Left renal pelvis (tissue), 4 donors: ENCODE measurements at regions not wholly inside any gene's neighbourhood (a gene's known extent, or its start where the extent isn't known, plus 50 kb on each side); places are given as distances from the start of the nearest gene placed in this dataset.
"Not testable (repeated sequence)": the region's sequence is repeated elsewhere in the genome, so short reads cannot be mapped to it uniquely, and the experiment has no call there.

ENCODE experiments used
- DNase-seq, 4 donors: peaks; one replicate each; pipeline ENCODE4 v3.0.0-alpha.2; 2013; ENCODE audit warnings: low read depth in 4 of 4, low spot score in 3 of 4

DNA sequence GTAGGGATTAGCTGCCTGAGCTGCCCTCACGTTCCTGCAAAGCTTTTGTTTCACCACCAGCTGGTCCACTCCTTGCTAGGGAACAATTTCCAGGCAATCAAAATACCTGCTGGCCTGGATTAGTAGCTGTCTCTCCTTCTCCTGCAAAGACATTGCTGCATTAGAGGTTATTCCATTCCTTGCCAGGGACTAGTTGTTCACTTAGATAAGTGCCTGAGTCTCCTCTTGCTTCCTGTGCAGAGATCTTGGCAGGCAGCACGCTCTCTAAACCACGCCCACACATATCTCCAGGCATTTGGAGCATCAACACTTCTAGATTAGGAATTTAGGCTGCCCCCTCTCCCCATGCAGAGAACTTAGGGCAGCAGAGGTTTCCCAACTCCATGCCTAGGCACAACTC, 150.4 kb upstream of the SMIM30 start:
- DNase-seq = no peak

DNA sequence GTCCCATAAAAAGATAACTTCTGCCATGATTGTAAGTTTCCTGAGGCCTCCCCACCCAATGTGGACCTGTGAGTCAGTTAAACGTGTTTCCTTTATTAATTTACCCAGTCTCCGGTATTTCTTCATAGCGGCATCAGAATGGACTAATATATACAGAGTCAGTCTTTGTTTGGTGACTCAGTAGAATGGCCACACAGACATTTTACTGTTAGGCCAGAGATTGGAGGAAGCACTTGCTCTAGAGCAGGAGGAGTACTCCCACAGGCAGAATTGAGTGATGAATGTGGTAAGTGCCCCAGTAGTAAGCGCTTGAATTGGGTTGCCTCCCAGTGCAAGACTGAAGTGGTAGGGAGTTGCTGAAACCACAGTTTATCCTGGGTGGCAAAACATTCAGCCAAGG, 149.5 kb upstream of the SMIM30 start:
- no peak for DNase-seq

DNA sequence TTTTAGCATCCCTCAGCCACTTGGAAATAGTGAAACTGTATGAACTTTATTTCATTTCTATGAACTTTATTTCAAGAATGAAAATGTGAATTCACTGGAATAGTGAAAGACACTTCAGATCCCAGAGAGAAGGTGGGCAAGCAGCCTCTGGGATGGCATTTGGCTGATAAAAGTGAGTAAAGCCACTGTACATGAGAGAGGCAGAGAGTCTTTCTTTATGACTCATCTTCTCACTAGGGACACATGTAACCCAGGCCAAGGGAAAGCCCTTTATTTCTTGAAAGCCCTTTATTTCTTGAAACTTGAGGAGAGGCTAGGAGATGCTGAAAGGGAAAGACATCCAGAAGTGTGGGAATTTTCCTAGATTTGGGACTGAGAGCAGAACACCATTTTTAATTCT, 148.9 kb upstream of the SMIM30 start:
- DNase-seq = no peak

DNA sequence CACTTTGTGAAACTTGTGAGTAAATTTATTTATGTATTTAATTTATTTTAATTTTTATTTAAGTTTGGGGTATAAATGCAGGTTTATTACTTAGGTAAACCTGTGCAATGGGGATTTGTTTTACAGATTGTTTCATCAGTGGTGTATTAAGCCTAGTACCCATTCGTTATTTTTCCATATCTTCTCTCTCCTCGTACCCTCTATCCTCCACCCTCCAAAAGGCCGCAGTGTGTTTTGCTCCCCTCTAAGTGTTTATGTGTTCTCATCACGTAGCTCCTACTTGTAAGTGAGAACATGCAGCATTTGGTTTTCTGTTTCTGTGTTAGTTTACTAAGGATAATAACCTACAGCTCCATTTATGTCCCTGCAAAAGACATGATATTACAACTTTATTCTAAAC, 145.4 kb upstream of the SMIM30 start:
- no peak for DNase-seq

- DNase-seq = not testable (repeated sequence)
These were observed 144.9 kb upstream of the SMIM30 start for GRCh38 chr7:113263215-113263742.

- DNase-seq = no peak
These were observed 138.7 kb upstream of the SMIM30 start for GRCh38 chr7:113256883-113257531.

- DNase-seq = no peak
These were observed 128.8 kb upstream of the SMIM30 start for GRCh38 chr7:113247198-113247597.

DNA sequence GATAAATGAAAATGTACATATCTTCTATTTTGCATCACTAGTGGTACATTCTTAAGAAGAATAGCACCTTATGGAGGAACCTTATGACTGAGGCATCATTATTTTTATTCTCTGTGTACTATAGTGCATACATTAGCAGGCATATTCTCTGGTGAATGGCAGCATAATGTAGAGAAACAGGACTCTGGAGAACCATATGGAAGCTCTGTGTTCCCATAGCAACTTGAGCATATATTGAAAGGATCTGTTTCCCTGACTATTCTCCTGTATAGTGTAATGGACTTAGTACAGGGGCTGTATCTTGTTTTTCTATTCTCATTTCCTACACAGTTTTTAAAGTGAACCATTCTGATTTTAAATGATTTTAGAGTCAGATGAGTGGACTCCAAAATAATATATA, 128.4 kb upstream of the SMIM30 start:
- DNase-seq = no peak

- DNase-seq = no peak
These were observed 114.5 kb upstream of the SMIM30 start for GRCh38 chr7:113232885-113233284.

DNA sequence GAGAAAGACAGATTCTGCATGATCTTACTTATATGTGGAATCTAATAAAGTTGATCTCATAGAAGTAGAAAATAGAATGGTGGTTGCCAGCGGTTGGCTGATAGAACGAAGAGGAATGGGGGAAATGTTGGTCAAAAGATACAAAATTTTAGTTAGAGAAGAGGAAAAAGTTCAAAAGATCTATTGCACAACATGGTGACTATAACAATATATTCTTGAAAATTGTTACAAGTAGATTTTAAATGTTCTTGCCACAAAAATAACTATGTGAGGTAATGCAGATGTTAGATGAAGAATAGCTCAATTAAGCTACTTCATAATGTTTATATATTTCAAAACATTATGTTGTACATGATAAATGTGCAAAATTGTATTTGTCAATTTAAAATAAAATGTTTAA, 112.3 kb upstream of the SMIM30 start:
- DNase-seq = no peak

GRCh38 chr7:113217314-113217713, 99.0 kb upstream of the SMIM30 start:
- DNase-seq = no peak

DNA sequence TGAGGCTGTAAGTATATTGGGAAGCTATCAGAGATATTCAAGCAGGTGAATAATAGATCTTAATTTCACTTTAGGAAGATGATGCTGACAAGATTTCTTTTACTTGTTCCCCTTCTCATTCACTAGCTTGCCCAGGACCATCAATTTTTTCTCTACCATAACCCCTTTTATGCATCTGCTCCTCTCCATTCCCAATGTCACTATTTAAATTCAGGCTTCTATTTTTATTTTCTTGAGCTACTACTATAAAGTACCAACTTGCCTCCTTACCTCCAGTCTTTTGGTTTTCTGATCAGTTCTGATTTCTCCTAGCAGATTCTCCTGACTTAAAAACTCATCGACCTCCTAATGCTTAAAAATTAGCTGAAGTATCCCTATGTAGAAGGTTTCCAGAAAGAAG, 97.7 kb upstream of the SMIM30 start:
- no peak for DNase-seq

DNA sequence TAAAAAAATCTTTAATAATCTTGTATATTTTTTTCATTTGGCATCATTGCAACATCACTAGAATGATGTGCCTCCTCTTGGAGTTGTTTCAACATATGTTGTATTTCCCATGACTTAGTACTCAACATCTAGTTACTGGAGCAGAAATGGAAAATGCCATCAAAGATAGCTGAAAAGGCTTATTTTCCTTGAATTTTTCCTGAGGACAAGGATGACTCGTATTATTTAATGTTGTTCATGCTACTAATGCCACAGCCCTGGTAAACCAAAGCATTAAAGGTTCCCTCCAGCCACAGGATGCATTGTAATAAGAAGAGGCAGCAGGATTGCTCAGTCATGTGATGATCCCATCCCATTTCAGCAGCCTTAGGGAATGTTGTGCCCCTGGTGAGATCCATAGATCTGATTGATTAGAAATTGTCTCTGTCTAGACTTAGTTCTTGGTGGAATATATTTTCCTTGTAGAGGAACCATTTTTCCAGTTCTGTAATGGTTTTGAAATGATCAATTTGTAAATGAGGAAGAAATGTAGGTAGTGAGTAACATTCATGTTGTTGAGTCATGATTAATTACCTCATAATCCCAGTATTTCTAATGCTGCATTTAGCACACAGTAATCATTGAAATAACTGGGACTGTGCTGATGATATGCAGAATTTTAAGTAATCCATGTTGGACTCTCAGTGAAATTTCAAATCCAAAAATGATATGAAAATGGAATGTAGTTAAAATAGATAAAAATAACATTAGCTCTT, 91.3 kb upstream of the SMIM30 start:
- DNase-seq = no peak

- no peak for DNase-seq
These were observed 89.6 kb upstream of the SMIM30 start for GRCh38 chr7:113207931-113208330.

DNA sequence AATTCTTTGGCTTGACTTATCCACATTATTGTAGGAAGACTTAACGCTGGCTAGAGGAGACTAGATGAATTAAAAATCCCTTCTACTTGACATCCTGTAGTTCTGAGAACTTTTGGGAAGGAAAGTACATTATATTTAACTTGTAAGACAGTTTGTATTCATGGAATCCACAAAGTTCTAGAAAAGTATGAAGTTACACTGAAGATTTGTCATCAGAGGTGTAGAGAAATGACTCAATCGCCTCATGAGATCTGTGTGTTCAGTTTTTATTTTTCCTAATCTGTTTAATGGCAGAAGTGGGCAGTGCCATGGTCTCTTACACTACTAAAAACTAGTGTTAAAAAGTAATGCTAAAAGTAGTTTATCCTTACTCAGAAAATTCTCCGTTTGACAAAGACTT, 89.1 kb upstream of the SMIM30 start:
- DNase-seq = no peak

DNA sequence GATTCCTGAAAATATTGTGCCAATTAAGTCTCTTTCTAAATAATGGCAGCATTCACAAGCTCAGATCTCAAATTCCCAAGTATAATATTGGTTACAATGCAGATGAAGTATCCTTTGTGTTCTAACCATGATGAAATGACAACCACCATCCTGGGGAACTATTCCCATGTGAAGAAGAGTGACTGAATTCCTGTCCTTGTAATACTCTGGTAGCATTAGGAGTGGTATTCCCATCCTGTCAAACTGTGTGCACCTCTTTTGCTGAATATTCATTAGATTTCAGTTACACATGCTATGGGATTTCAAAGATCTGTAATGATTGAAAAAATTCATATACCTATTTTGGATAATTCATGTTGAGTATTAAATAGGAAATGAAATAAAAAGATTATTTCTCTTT, 86.1 kb upstream of the SMIM30 start:
- no peak for DNase-seq

- no peak for DNase-seq
These were observed 83.9 kb upstream of the SMIM30 start for GRCh38 chr7:113202284-113202683.

DNA sequence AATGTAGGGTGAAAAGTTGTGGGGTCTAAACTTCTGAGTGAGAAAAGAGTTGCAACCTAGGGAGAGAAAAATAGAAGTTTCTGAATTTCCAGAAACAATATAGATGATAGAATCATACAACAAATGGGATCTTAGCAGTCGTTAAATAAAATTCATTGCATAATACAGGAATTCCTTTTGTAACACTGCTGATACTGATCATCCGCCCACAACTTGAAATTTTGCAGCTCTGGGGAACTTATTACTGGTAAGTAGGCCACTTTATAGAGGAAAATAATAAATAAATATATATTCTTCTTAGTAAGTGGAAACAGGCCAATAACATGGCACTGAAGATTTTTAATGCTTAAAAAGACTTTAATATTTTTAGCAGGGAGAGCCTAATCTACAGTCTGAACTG, 81.9 kb upstream of the SMIM30 start:
- no peak for DNase-seq

- DNase-seq = no peak
These were observed 81.5 kb upstream of the SMIM30 start for GRCh38 chr7:113199841-113200240.

DNA sequence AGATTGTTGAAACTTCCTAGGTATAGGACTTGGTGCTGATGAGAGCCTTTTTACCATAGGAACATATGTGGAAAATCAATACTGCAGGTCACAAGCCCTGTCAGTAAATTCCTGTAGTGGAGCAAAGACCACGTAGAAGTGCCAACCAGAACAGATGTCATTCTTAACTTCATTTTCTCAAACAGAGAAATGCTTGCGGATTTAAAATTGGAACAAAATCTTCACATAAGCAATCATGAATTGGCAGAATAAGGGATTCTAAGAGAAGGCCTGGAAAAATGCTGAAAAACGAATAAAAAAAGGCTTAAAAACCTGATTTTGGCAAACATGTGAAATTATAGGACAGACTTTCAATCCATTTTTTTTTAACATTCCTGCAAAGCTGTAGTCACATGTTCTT, 80.8 kb upstream of the SMIM30 start:
- no peak for DNase-seq

DNA sequence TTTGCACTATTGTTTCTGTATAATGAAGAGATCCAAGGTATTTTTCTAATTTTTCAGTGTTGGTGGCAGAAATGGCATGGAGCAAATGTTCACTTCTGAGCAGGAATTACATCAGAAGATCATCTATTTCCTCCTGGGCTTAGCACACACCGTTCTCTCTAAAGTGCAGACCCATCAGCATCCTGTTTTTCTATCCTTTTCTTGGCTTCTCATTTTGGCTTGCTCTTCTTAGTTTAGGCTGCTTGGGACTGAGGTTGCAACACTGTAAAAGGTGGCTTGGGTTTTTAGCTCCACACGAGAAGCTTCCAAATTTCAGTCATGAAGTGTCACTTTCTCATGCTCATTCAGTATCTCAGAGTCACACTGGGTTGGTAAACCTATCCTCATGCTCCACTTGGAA, 79.9 kb upstream of the SMIM30 start:
- no peak for DNase-seq

GRCh38 chr7:113197274-113197673, 78.9 kb upstream of the SMIM30 start:
- no peak for DNase-seq
